Adrenal gland (tissue), 9 donors: ENCODE measurements at regions not wholly inside any gene's neighbourhood (a gene's known extent, or its start where the extent isn't known, plus 50 kb on each side); places are given as distances from the start of the nearest gene placed in this dataset.

Source experiments
- DNase-seq, 7 donors: peaks; one replicate each; pipeline ENCODE4 v3.0.0-alpha.2; 2019 to 2020
- H3K27ac ChIP-seq, 5 donors: fragments of 200-600 bp; sonication (generic) in 4 of 5; 1 replicate in 3 of 5; 2 replicates in 2 of 5; pipeline versions ENCODE4 v1.5.1 to v1.8.0; 2016 to 2020; ENCODE audit warnings: mild to moderate bottlenecking in 1 of 5
- H3K27me3 ChIP-seq: fragments of 200-600 bp; 2 replicates; pipeline ENCODE4 v1.8.0; 2021
- H3K36me3 ChIP-seq, 2 donors: fragments of 200-600 bp; replicated peaks in 1 of 2; 1 replicate in 1 of 2; 2 replicates in 1 of 2; pipeline versions ENCODE4 v1.5.1 to v1.8.0; 2018 to 2022
- H3K4me1 ChIP-seq, 2 donors: fragments of 200-600 bp; replicated peaks in 1 of 2; 1 replicate in 1 of 2; 2 replicates in 1 of 2; pipeline versions ENCODE4 v1.5.1 to v1.8.0; 2018 to 2021
- H3K4me3 ChIP-seq, 4 donors: fragments of 200-600 bp; sonication (generic) in 3 of 4; one replicate each; pipeline ENCODE4 v1.5.1; 2016 to 2018
- H3K9me3 ChIP-seq, 3 donors: fragments of 200-600 bp; sonication (generic) in 1 of 3; replicated peaks in 1 of 3; 1 replicate in 2 of 3; 2 replicates in 1 of 3; pipeline versions ENCODE4 v1.5.1 to v1.8.0; 2016 to 2021
- CTCF ChIP-seq, 6 experiments: fragments of 450-650 bp in 4 of 6; fragments of 200-600 bp in 2 of 6; sonication (generic) in 1 of 6; IDR thresholded peaks; 1 replicate in 5 of 6; 2 replicates in 1 of 6; pipeline versions ENCODE4 v1.5.1 to v1.8.0; 2016 to 2021; ENCODE audit warnings: antibody characterized with exemption in 6 of 6, mild to moderate bottlenecking in 2 of 6, moderate library complexity in 1 of 6
- POLR2A ChIP-seq, 2 donors: fragments of 450-650 bp; IDR thresholded peaks; one replicate each; pipeline ENCODE4 v1.6.1; 2017; ENCODE audit warnings: antibody characterized with exemption in 2 of 2, mild to moderate bottlenecking in 2 of 2, moderate library complexity in 1 of 2
- WGBS, 4 donors: extraction: QIAGEN DNeasy Blood & Tissue Kit in 2 of 4; methylation state at CpG; one replicate each; pipeline versions ENCODE4 v1.1.5 to v1.1.7; 2013 to 2017; 5-methylcytosine and 5-hydroxymethylcytosine counted together
- intact Hi-C, 2 donors: fragments of 100-400 bp; cut with DNase I; formaldehyde crosslinking; loops; one replicate each; pipeline versions ENCODE4 v1.14.1 to v1.15.0; 2022 to 2023
- donor health status: healthy with polysubstance abuse.
- donor health status: Bipolar disorder and iron deficiency.
- donor health status: DM: yes; HTN: yes; CAD: no.
- donor health status: DM: no; HTN: no; CAD: no.
- donor health status: DM: no; HTN: no; CAD: no.

- no peak for TF ChIP-seq POLR2A (IDR thresholded peaks at IDR 0.05)
- no peak for TF ChIP-seq CTCF (IDR thresholded peaks at IDR 0.05)
- H3K27me3 ChIP-seq = no peaks in the 10 kb centered on the region
- WGBS, 4 donors = 57 to 62% (median 60%) methylated on average over 6 of the region's 6 CpGs
- no peak for DNase-seq
- H3K4me1 ChIP-seq = no peaks in the 10 kb centered on the region
- intact Hi-C loops = no loop called here
- H3K9me3 ChIP-seq = no peaks in the 10 kb centered on the region
- no peaks in the 10 kb centered on the region for H3K36me3 ChIP-seq
- no peak overlapping the region for H3K27ac ChIP-seq
- no peak overlapping the region for H3K4me3 ChIP-seq
These were observed 173.7 kb upstream of the ID4 start for GRCh38 chr6:19663479-19663878.

GRCh38 chr6:19664050-19664449, 173.1 kb upstream of the ID4 start:
- no peak overlapping the region for H3K27ac ChIP-seq
- H3K4me1 ChIP-seq = no peaks in the 10 kb centered on the region
- TF ChIP-seq POLR2A (IDR thresholded peaks at IDR 0.05) (no peak), CTCF (IDR thresholded peaks at IDR 0.05) (no peak)
- H3K36me3 ChIP-seq = no peaks in the 10 kb centered on the region
- no peaks in the 10 kb centered on the region for H3K27me3 ChIP-seq
- 68 to 84% (median 77%) methylated on average over 7 of the region's 7 CpGs for WGBS, 4 donors
- intact Hi-C loops = no loop called here
- H3K9me3 ChIP-seq = no peaks in the 10 kb centered on the region
- DNase-seq = no peak
- no peak overlapping the region for H3K4me3 ChIP-seq

GRCh38 chr6:19664878-19665612, 172.1 kb upstream of the ID4 start:
- Histone ChIP-seq H3K4me1 (no peaks in the 10 kb centered on the region), H3K27me3 (no peaks in the 10 kb centered on the region), H3K4me3 (no peak overlapping the region), H3K36me3 (no peaks in the 10 kb centered on the region), H3K9me3 (no peaks in the 10 kb centered on the region), H3K27ac (no peak overlapping the region)
- TF ChIP-seq CTCF (IDR thresholded peaks at IDR 0.05) (no peak), POLR2A (IDR thresholded peaks at IDR 0.05) (no peak)
- no peak for DNase-seq
- WGBS, 4 donors = 90 to 94% (median 91%) methylated on average over 2 of the region's 2 CpGs
- intact Hi-C loops = no loop called here

GRCh38 chr6:19665613-19665909, 171.6 kb upstream of the ID4 start:
- no peaks in the 10 kb centered on the region for H3K4me1 ChIP-seq
- WGBS, 4 donors = 11 to 25% (median 21%) methylated on average over 1 of the region's 1 CpG
- no peak for TF ChIP-seq POLR2A (IDR thresholded peaks at IDR 0.05)
- no peak for TF ChIP-seq CTCF (IDR thresholded peaks at IDR 0.05)
- no peak for DNase-seq
- no peaks in the 10 kb centered on the region for H3K36me3 ChIP-seq
- no peaks in the 10 kb centered on the region for H3K9me3 ChIP-seq
- H3K27ac ChIP-seq = no peak overlapping the region
- no peaks in the 10 kb centered on the region for H3K27me3 ChIP-seq
- H3K4me3 ChIP-seq = no peak overlapping the region
- intact Hi-C loops = no loop called here
